Mesothelial cell of epicardium (in vitro differentiated cells): ENCODE measurements at regions not wholly inside any gene's neighbourhood (a gene's known extent, or its start where the extent isn't known, plus 50 kb on each side); places are given as distances from the start of the nearest gene placed in this dataset.

Source experiments
- DNase-seq, 2 experiments: peaks; one replicate each; pipeline ENCODE4 v3.0.0; 2021; ENCODE audit warnings: low spot score in 2 of 2; ENCODE audit not compliant: unreplicated experiment in 2 of 2
- H3K27ac Mint-ChIP-seq: 2 replicates; pipeline ENCODE4 v1.8.0; 2021; ENCODE audit warnings: mixed read lengths
- H3K27me3 Mint-ChIP-seq: 2 replicates; pipeline ENCODE4 v1.8.0; 2021; ENCODE audit warnings: low read depth, mixed read lengths
- H3K36me3 Mint-ChIP-seq: 2 replicates; pipeline ENCODE4 v1.8.0; 2021; ENCODE audit warnings: mixed read lengths
- H3K4me1 Mint-ChIP-seq: 2 replicates; pipeline ENCODE4 v1.8.0; 2021; ENCODE audit warnings: mixed read lengths
- H3K4me3 Mint-ChIP-seq: 2 replicates; pipeline ENCODE4 v1.8.0; 2021; ENCODE audit warnings: mild to moderate bottlenecking, moderate library complexity, mixed read lengths
- H3K9me3 Mint-ChIP-seq: 2 replicates; pipeline ENCODE4 v1.8.0; 2021; ENCODE audit warnings: mixed read lengths
- TF ChIP-seq, protein P1 (sequence below): fragments of 200-600 bp; sonication (generic); IDR thresholded peaks from one replicate; pipeline ENCODE4 v1.5.0; 2021; ENCODE audit warnings: antibody characterized with exemption; ENCODE audit not compliant: unreplicated experiment

DNA sequence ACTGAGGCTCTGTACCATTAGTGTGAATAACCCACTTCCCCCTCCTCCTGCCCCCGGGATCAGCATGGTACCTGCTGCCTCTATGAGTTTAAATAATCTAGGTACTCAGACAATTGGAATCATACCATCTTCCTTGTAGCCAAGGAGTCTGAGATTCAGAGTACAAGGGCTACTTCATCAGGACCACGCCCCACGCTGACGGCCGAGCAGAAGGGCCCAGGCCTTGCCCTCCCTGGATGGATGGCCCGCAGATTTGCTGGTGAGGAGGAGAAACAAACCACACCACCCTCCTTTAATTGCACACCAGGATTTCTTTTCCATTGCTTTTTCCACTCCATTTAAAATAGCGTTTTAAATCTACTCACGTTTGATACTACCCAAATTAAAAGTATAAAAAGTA lies 649.9 kb upstream of the ADARB2 start:
- H3K36me3 Mint-ChIP-seq, result no peaks in the 10 kb centered on the region
- no peak overlapping the region for H3K4me3 Mint-ChIP-seq
- no peak for DNase-seq
- peaks cover 13% of the 10 kb centered on the region for H3K27me3 Mint-ChIP-seq
- H3K27ac Mint-ChIP-seq, result no peak overlapping the region
- TF ChIP-seq, protein P1, sequence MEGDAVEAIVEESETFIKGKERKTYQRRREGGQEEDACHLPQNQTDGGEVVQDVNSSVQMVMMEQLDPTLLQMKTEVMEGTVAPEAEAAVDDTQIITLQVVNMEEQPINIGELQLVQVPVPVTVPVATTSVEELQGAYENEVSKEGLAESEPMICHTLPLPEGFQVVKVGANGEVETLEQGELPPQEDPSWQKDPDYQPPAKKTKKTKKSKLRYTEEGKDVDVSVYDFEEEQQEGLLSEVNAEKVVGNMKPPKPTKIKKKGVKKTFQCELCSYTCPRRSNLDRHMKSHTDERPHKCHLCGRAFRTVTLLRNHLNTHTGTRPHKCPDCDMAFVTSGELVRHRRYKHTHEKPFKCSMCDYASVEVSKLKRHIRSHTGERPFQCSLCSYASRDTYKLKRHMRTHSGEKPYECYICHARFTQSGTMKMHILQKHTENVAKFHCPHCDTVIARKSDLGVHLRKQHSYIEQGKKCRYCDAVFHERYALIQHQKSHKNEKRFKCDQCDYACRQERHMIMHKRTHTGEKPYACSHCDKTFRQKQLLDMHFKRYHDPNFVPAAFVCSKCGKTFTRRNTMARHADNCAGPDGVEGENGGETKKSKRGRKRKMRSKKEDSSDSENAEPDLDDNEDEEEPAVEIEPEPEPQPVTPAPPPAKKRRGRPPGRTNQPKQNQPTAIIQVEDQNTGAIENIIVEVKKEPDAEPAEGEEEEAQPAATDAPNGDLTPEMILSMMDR, result no peak
- H3K4me1 Mint-ChIP-seq, result no peaks in the 10 kb centered on the region
- peaks cover 10% of the 10 kb centered on the region for H3K9me3 Mint-ChIP-seq

DNA sequence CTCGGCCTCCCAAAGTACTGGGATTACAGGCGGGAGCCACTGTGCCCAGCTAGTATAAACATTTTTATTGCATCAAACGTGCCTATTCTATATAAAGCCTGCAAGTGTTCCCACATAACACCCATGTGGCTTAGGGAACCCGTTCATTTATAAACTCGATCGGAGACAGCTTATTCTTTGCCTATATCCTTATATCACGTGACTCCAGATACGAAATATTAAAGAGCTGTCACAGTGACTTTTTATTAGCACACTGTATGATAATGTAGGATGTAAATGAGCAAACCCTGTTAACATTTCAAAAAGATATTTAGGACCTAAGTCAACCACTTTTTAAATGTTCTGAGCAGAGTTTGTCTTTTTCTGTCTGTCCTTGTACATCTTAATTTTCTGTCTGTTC lies 642.9 kb upstream of the ADARB2 start:
- DNase-seq, result no peak
- Mint-ChIP-seq H3K4me3 (no peak overlapping the region), H3K27ac (no peak overlapping the region), H3K36me3 (no peaks in the 10 kb centered on the region), H3K9me3 (peaks cover 10% of the 10 kb centered on the region), H3K4me1 (no peaks in the 10 kb centered on the region), H3K27me3 (peaks cover 5% of the 10 kb centered on the region)
- TF ChIP-seq, protein P1, result no peak

DNA sequence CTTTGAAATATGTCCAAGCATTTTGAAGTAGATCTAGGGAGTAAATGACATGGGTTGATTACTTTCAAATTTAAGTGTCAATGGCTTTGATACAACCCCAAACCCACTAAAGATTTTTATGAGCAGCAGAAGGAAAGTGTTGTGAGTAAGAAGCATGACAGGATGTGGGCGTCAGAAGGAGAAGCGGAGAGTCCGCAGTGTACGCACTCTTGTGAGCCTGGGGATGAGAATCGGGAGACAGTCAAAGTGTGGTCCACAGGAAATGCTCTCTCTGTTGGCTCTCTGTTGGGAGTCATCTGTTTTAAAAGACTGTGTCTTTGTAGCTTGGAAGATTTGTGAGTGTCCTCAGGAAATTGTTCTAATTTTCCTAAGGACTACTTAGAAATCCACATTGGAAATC lies 629.8 kb upstream of the ADARB2 start:
- Mint-ChIP-seq H3K4me3 (no peak overlapping the region), H3K4me1 (no peaks in the 10 kb centered on the region), H3K9me3 (peaks cover 16% of the 10 kb centered on the region), H3K27me3 (peaks cover 17% of the 10 kb centered on the region), H3K36me3 (no peaks in the 10 kb centered on the region), H3K27ac (no peak overlapping the region)
- no peak for DNase-seq
- TF ChIP-seq, protein P1, result no peak

DNA sequence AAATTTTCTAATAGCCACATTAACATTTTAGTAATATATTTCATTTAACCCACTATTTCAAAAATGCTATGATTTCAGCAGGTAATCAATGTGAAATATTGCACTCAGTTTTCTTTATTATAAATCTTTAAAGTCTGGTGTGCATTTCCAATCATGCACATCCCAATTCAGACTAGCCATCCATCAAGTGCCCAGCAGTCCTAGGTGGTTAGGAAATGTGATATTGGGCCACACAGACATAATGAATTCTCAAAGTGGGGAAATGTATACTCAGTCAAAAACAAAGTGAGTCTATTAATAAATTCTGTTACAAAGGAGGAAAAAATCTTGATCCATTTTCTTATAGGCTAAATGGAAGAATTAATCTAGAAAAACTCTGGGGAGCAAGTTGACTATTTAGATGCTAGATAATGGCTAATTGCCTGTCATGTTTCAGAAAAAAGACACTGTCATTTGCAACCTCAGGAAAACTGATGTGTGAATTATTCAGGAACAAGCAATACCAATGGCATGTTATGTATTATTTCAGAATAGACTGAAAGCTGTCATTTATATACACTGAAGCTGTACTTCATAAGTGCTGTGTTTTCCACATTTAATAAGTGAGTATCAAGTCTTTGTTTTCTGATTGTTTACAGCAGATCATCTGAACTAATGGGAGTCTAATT lies 629.1 kb upstream of the ADARB2 start:
- no peak for DNase-seq
- Mint-ChIP-seq H3K4me1 (no peaks in the 10 kb centered on the region), H3K9me3 (peaks cover 10% of the 10 kb centered on the region), H3K27ac (no peak overlapping the region), H3K27me3 (peaks cover 19% of the 10 kb centered on the region), H3K36me3 (no peaks in the 10 kb centered on the region), H3K4me3 (no peak overlapping the region)
- TF ChIP-seq, protein P1, result no peak

DNA sequence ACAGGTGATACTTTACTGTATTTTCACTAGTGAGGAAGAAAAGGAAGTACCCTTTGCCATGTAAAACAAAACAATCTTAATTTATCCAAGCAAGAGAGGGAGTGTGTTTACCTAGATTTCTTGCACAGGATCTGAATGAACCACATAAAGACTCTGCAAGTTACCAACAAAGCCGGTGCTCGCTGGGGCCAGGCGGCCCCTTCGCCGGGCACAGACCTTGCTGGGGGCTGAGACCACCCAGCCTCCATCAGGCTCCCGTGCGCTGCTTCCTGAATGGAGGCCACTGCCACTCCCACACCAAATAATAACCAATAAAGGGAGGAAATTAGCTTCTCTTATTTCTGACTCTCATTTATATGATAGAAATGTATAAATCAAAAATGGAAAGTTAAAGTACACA lies 625.0 kb upstream of the ADARB2 start:
- Mint-ChIP-seq H3K9me3 (no peaks in the 10 kb centered on the region), H3K27ac (no peak overlapping the region), H3K4me3 (no peak overlapping the region), H3K36me3 (no peaks in the 10 kb centered on the region), H3K4me1 (no peaks in the 10 kb centered on the region), H3K27me3 (peaks cover 18% of the 10 kb centered on the region)
- TF ChIP-seq, protein P1, result no peak
- DNase-seq, result no peak

DNA sequence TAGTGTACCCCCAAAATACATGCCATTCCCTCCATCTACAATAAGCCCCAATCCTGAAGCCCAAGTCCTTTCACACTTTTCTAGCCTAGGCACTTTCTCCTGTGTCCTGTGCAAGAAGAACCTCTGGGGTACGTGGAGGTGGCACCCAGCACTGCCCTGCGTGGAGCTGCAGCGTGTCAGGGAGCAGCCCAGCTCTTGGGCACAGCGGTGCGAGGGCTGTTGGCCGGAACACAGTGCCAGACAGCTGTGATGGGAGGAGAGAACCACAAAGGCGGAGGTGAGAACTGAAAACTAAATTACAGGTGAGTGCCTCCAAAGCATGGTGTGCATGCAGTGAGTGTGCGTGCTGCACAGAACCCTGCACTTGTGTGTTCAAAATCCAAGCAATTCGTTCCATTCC lies 621.3 kb upstream of the ADARB2 start:
- no peak overlapping the region for H3K4me3 Mint-ChIP-seq
- no peaks in the 10 kb centered on the region for H3K9me3 Mint-ChIP-seq
- DNase-seq, result no peak
- H3K4me1 Mint-ChIP-seq, result no peaks in the 10 kb centered on the region
- TF ChIP-seq, protein P1, result no peak
- peaks cover 14% of the 10 kb centered on the region for H3K27me3 Mint-ChIP-seq
- no peak overlapping the region for H3K27ac Mint-ChIP-seq
- H3K36me3 Mint-ChIP-seq, result no peaks in the 10 kb centered on the region
